Skin epidermis (tissue), 12 donors: ENCODE measurements at regions not wholly inside any gene's neighbourhood (a gene's known extent, or its start where the extent isn't known, plus 50 kb on each side); places are given as distances from the start of the nearest gene placed in this dataset.

Experiments used
- H3K27ac ChIP-seq, 21 experiments: fragments of 200-600 bp; sonication (generic) in 11 of 21; one replicate each; pipeline ENCODE4 v1.5.0; 2020; ENCODE audit warnings: mild to moderate bottlenecking in 3 of 21, inconsistent platforms in 2 of 21, moderate library complexity in 2 of 21
- H3K4me3 ChIP-seq, 7 experiments: fragments of 200-600 bp; sonication (generic) in 2 of 7; one replicate each; pipeline ENCODE4 v1.5.0; 2020; ENCODE audit warnings: inconsistent platforms in 2 of 7, mild to moderate bottlenecking in 2 of 7, moderate library complexity in 1 of 7

GRCh38 chr2:234741976-234742375, 209.8 kb upstream of the SH3BP4 start:
- H3K4me3 ChIP-seq = no peak overlapping the region
- H3K27ac ChIP-seq = no peak overlapping the region

GRCh38 chr2:234739061-234739460, 212.8 kb upstream of the SH3BP4 start:
- H3K4me3 ChIP-seq = no peak overlapping the region
- H3K27ac ChIP-seq = no peak overlapping the region

- Histone ChIP-seq H3K4me3 (no peak overlapping the region), H3K27ac (no peak overlapping the region)
Measured at GRCh38 chr2:234735829-234736228, 216.0 kb upstream of the SH3BP4 start.

GRCh38 chr2:234733795-234734600, 217.8 kb upstream of the SH3BP4 start:
- Histone ChIP-seq H3K27ac (no peak overlapping the region), H3K4me3 (no peak overlapping the region)

GRCh38 chr2:234733093-234733489, 218.7 kb upstream of the SH3BP4 start:
- Histone ChIP-seq H3K4me3 (no peak overlapping the region), H3K27ac (no peak overlapping the region)

GRCh38 chr2:234732404-234733092, 219.3 kb upstream of the SH3BP4 start:
- Histone ChIP-seq H3K4me3 (no peak overlapping the region), H3K27ac (no peak overlapping the region)

- Histone ChIP-seq H3K27ac (no peak overlapping the region), H3K4me3 (no peak overlapping the region)
Measured at GRCh38 chr2:234731236-234731635, 220.6 kb upstream of the SH3BP4 start.

GRCh38 chr2:234730066-234730640, 221.7 kb upstream of the SH3BP4 start:
- H3K27ac ChIP-seq = no peak overlapping the region
- no peak overlapping the region for H3K4me3 ChIP-seq

- Histone ChIP-seq H3K27ac (no peak overlapping the region), H3K4me3 (no peak overlapping the region)
Measured at GRCh38 chr2:234725528-234726264, 226.1 kb upstream of the SH3BP4 start.

GRCh38 chr2:234724850-234725249, 227.0 kb upstream of the SH3BP4 start:
- no peak overlapping the region for H3K4me3 ChIP-seq
- H3K27ac ChIP-seq = no peak overlapping the region

GRCh38 chr2:234723400-234723799, 226.5 kb upstream of the ARL4C start:
- Histone ChIP-seq H3K4me3 (no peak overlapping the region), H3K27ac (no peak overlapping the region)

GRCh38 chr2:234722176-234722575, 225.3 kb upstream of the ARL4C start:
- H3K4me3 ChIP-seq = no peak overlapping the region
- H3K27ac ChIP-seq = no peak overlapping the region

GRCh38 chr2:234719116-234719716, 222.3 kb upstream of the ARL4C start:
- Histone ChIP-seq H3K4me3 (no peak overlapping the region), H3K27ac (no peak overlapping the region)

- Histone ChIP-seq H3K27ac (no peak overlapping the region), H3K4me3 (no peak overlapping the region)
Measured at GRCh38 chr2:234716271-234716670, 219.4 kb upstream of the ARL4C start.

GRCh38 chr2:234715671-234716250, 218.9 kb upstream of the ARL4C start:
- Histone ChIP-seq H3K4me3 (no peak overlapping the region), H3K27ac (no peak overlapping the region)

GRCh38 chr2:234714711-234715110, 217.8 kb upstream of the ARL4C start:
- H3K4me3 ChIP-seq = no peak overlapping the region
- H3K27ac ChIP-seq = no peak overlapping the region

- no peak overlapping the region for H3K27ac ChIP-seq
- no peak overlapping the region for H3K4me3 ChIP-seq
Measured at GRCh38 chr2:234712421-234712935, 215.6 kb upstream of the ARL4C start.

- no peak overlapping the region for H3K4me3 ChIP-seq
- H3K27ac ChIP-seq = no peak overlapping the region
Measured at GRCh38 chr2:234711308-234711707, 214.4 kb upstream of the ARL4C start.

- Histone ChIP-seq H3K4me3 (no peak overlapping the region), H3K27ac (peak overlapping the region in 1 of 21 experiments; percentile 19)
Measured at GRCh38 chr2:234710587-234710986, 213.7 kb upstream of the ARL4C start.
